Stimulated activated CD4-positive, alpha-beta T cell treated with anti-CD3 and anti-CD28 coated beads, Interleukin-4, amount 100 ng/mL, for 4 hours (primary cell): ENCODE measurements at regions not wholly inside any gene's neighbourhood (a gene's known extent, or its start where the extent isn't known, plus 50 kb on each side); places are given as distances from the start of the nearest gene placed in this dataset.
"Not testable (repeated sequence)": the region's sequence is repeated elsewhere in the genome, so short reads cannot be mapped to it uniquely, and the experiment has no call there.

Experiments used
- DNase-seq, 2 experiments: peaks; one replicate each; pipeline ENCODE4 v3.0.0-alpha.2; 2020

- DNase-seq: no peak
Observed at GRCh38 chr2:198277181-198277580, 472.8 kb downstream of the PLCL1 start.

GRCh38 chr2:198273660-198274059 lies 469.3 kb downstream of the PLCL1 start:
- DNase-seq: no peak

- not testable (repeated sequence) for DNase-seq
Observed at GRCh38 chr2:198270157-198270556, 465.8 kb downstream of the PLCL1 start.

GRCh38 chr2:198268519-198268918 lies 464.1 kb downstream of the PLCL1 start:
- no peak for DNase-seq

GRCh38 chr2:198259496-198259895 lies 455.1 kb downstream of the PLCL1 start:
- no peak for DNase-seq

GRCh38 chr2:198254536-198255090 lies 450.2 kb downstream of the PLCL1 start:
- no peak for DNase-seq

- no peak for DNase-seq
Observed at GRCh38 chr2:198253995-198254394, 449.6 kb downstream of the PLCL1 start.

- DNase-seq: no peak
Observed at GRCh38 chr2:198252472-198252871, 448.1 kb downstream of the PLCL1 start.

- DNase-seq: no peak
Observed at GRCh38 chr2:198242093-198242492, 437.7 kb downstream of the PLCL1 start.

GRCh38 chr2:198238429-198238828 lies 434.0 kb downstream of the PLCL1 start:
- no peak for DNase-seq

- no peak for DNase-seq
Observed at GRCh38 chr2:198236338-198236737, 431.9 kb downstream of the PLCL1 start.

- no peak for DNase-seq
Observed at GRCh38 chr2:198232281-198232680, 427.9 kb downstream of the PLCL1 start.

- no peak for DNase-seq
Observed at GRCh38 chr2:198231562-198231961, 427.2 kb downstream of the PLCL1 start.

- DNase-seq: no peak
Observed at GRCh38 chr2:198220763-198221610, 416.6 kb downstream of the PLCL1 start.

- no peak for DNase-seq
Observed at GRCh38 chr2:198219292-198219691, 414.9 kb downstream of the PLCL1 start.

GRCh38 chr2:198214114-198214596 lies 409.8 kb downstream of the PLCL1 start:
- no peak for DNase-seq

- DNase-seq: no peak
Observed at GRCh38 chr2:198213253-198213652, 408.9 kb downstream of the PLCL1 start.

- DNase-seq: no peak
Observed at GRCh38 chr2:198211706-198212105, 407.3 kb downstream of the PLCL1 start.

GRCh38 chr2:198203336-198204069 lies 399.1 kb downstream of the PLCL1 start:
- no peak for DNase-seq
